OCI-LY7 (cell line): ENCODE measurements at regions not wholly inside any gene's neighbourhood (a gene's known extent, or its start where the extent isn't known, plus 50 kb on each side); places are given as distances from the start of the nearest gene placed in this dataset.
"Not testable (repeated sequence)": the region's sequence is repeated elsewhere in the genome, so short reads cannot be mapped to it uniquely, and the experiment has no call there.

Experiments
- BruUV-seq: library from RNA; stranded (reverse); fragments of 400-500 nt; replicated peaks from 2 replicates; lab custom pipeline; 2021; lab: Mats Ljungman, UMichigan
- CTCF ChIA-PET: fragments of 300-600 bp; sonication (Branson Sonifier 250); formaldehyde crosslinking; loops from one replicate; lab custom pipeline; 2022; ENCODE audit warnings: antibody characterized with exemption; ENCODE audit not compliant: unreplicated experiment; lab: Charles Lee
- POLR2A ChIA-PET: fragments of 300-600 bp; sonication (Branson Sonifier 250); formaldehyde crosslinking; loops from one replicate; lab custom pipeline; 2022; ENCODE audit warnings: antibody characterized with exemption; lab: Charles Lee
- DNase-seq: peaks from one replicate; pipeline ENCODE4 v3.0.0-alpha.2; 2015; ENCODE audit warnings: low spot score
- H2AFZ ChIP-seq: fragments of 200-600 bp; sonication (generic), shearing (Covaris generic); 2 replicates; pipeline ENCODE4 v1.6.1; 2014; ENCODE audit warnings: mild to moderate bottlenecking, antibody characterized with exemption, low read length, moderate library complexity
- H3K27ac ChIP-seq: fragments of 200-600 bp; sonication (generic); 2 replicates; pipeline ENCODE4 v1.5.1; 2014; ENCODE audit warnings: mixed run types, low read depth, mild to moderate bottlenecking, moderate library complexity, low read length, inconsistent platforms; ENCODE audit not compliant: poor library complexity, severe bottlenecking
- H3K36me3 ChIP-seq: fragments of 200-600 bp; sonication (generic); 2 replicates; pipeline ENCODE4 v1.6.1; 2014; ENCODE audit warnings: mild to moderate bottlenecking, antibody characterized with exemption, low read length, moderate library complexity, mixed read lengths; ENCODE audit not compliant: insufficient read depth
- H3K4me1 ChIP-seq: fragments of 200-600 bp; sonication (generic); 2 replicates; pipeline ENCODE4 v1.5.1; 2014; ENCODE audit warnings: mild to moderate bottlenecking, low read length; ENCODE audit not compliant: insufficient read depth, poor library complexity, severe bottlenecking
- H3K4me2 ChIP-seq: fragments of 200-600 bp; sonication (generic); 2 replicates; pipeline ENCODE4 v1.6.1; 2014; ENCODE audit warnings: mild to moderate bottlenecking, low read length
- H3K4me3 ChIP-seq: fragments of 200-600 bp; sonication (generic); 2 replicates; pipeline ENCODE4 v1.5.1; 2014; ENCODE audit warnings: mild to moderate bottlenecking, low read depth, low read length; ENCODE audit not compliant: poor library complexity, severe bottlenecking
- H3K79me2 ChIP-seq: fragments of 200-600 bp; sonication (generic); 2 replicates; pipeline ENCODE4 v1.6.1; 2016; ENCODE audit warnings: low read depth, mild to moderate bottlenecking, low read length, moderate library complexity, mixed read lengths; ENCODE audit not compliant: insufficient read depth
- H3K9me2 ChIP-seq: fragments of 200-600 bp; sonication (generic); 2 replicates; pipeline ENCODE4 v1.6.1; 2016; ENCODE audit warnings: mild to moderate bottlenecking, low read length, mixed read lengths; ENCODE audit not compliant: insufficient read depth
- H3K9me3 ChIP-seq: fragments of 200-600 bp; sonication (generic); 2 replicates; pipeline ENCODE4 v1.6.1; 2014; ENCODE audit warnings: mild to moderate bottlenecking, mixed run types, low read length, mixed read lengths
- H4K20me1 ChIP-seq: fragments of 200-600 bp; sonication (generic); 2 replicates; pipeline ENCODE4 v1.6.1; 2014; ENCODE audit warnings: mild to moderate bottlenecking, antibody characterized with exemption, low read length, moderate library complexity, mixed read lengths; ENCODE audit not compliant: insufficient read depth
- EZH2phosphoT487 ChIP-seq: fragments of 200-600 bp; sonication (generic); IDR thresholded peaks from 2 replicates; pipeline ENCODE4 v1.6.1; 2018; ENCODE audit warnings: low read depth, borderline replicate concordance, mild to moderate bottlenecking, mixed run types, antibody characterized with exemption, low read length, moderate library complexity, mixed read lengths
- intact Hi-C: fragments of 100-400 bp; cut with micrococcal nuclease; formaldehyde crosslinking; loops from one replicate; pipeline ENCODE4 v1.10.0; 2022; ENCODE audit not compliant: unreplicated experiment
- TF ChIP-seq, protein P1 (sequence below): fragments of 200-600 bp; sonication (generic); conservative IDR thresholded peaks from 2 replicates; pipeline ENCODE4 v1.5.1; 2014; ENCODE audit warnings: mild to moderate bottlenecking, antibody characterized with exemption, low read length, moderate library complexity, mixed read lengths

DNA sequence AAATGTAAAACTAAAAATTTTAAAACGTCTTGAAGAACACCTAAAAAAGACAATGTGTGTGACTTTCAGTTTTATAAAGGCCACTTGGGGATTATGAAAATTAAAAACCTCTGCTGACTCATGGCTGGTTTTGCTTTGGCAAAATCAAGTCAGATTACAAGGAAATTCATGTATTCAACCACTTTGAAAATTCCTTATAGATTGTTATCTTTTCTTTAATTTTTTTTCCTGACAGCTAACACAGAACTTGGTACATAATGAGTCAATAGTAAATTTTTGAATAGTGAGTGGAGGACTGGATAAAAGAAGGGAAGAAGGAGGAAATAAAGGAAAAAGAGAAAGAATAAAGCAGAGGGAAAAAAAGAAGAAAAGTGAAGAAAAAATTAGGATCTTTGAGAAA lies 1774.7 kb upstream of the ACO1 start:
- intact Hi-C loops, result loop anchor here (1.0 kb wide), 1 partner anchor 36 kb away; no protein-coding TSS in a partner anchor
- H3K27ac ChIP-seq, result no peak overlapping the region
- POLR2A ChIA-PET, result no interaction called here
- no peaks in the 10 kb centered on the region for H4K20me1 ChIP-seq
- H3K9me3 ChIP-seq, result no peaks in the 10 kb centered on the region
- TF ChIP-seq, protein P1, sequence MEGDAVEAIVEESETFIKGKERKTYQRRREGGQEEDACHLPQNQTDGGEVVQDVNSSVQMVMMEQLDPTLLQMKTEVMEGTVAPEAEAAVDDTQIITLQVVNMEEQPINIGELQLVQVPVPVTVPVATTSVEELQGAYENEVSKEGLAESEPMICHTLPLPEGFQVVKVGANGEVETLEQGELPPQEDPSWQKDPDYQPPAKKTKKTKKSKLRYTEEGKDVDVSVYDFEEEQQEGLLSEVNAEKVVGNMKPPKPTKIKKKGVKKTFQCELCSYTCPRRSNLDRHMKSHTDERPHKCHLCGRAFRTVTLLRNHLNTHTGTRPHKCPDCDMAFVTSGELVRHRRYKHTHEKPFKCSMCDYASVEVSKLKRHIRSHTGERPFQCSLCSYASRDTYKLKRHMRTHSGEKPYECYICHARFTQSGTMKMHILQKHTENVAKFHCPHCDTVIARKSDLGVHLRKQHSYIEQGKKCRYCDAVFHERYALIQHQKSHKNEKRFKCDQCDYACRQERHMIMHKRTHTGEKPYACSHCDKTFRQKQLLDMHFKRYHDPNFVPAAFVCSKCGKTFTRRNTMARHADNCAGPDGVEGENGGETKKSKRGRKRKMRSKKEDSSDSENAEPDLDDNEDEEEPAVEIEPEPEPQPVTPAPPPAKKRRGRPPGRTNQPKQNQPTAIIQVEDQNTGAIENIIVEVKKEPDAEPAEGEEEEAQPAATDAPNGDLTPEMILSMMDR, result no peak
- TF ChIP-seq EZH2phosphoT487, result no peak
- CTCF ChIA-PET, result no interaction called here
- H3K4me1 ChIP-seq, result no peaks in the 10 kb centered on the region
- H3K79me2 ChIP-seq, result no peaks in the 10 kb centered on the region
- no peaks in the 10 kb centered on the region for H3K36me3 ChIP-seq
- no peak overlapping the region for H3K4me2 ChIP-seq
- BruUV-seq, result no TSS peak
- H3K4me3 ChIP-seq, result no peak overlapping the region
- no peaks in the 10 kb centered on the region for H3K9me2 ChIP-seq
- no peak for DNase-seq
- H2AFZ ChIP-seq, result no peak overlapping the region

DNA sequence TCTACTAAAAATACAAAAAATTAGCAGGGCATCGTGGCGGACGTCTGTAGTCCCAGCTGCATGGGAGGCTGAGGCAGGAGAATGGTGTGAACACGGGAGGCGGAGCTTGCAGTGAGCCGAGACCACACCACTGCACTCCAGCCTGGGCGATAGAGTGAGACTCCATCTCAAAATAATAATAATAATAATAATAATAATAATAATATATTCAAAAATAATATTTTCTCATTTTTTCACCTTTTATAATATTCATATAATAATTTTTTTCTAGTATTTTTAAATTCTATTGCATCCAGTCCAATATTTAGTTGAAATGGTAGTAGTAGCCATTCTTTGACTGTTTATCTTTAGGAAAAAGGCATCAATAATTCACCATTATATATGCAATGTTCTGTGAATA lies 1767.7 kb upstream of the ACO1 start:
- H3K27ac ChIP-seq, H3K79me2 ChIP-seq, H3K9me3 ChIP-seq, H3K4me3 ChIP-seq, POLR2A ChIA-PET, H3K4me1 ChIP-seq, CTCF ChIA-PET, H3K9me2 ChIP-seq, BruUV-seq, H3K4me2 ChIP-seq, H3K36me3 ChIP-seq, H2AFZ ChIP-seq, H4K20me1 ChIP-seq, DNase-seq, intact Hi-C loops: not testable (repeated sequence)

- no peak overlapping the region for H3K27ac ChIP-seq
- BruUV-seq, result no TSS peak
- intact Hi-C loops, result no loop called here
- no peaks in the 10 kb centered on the region for H3K4me1 ChIP-seq
- ChIA-PET CTCF (no interaction called here), POLR2A (no interaction called here)
- no peak overlapping the region for H3K4me3 ChIP-seq
- no peak for TF ChIP-seq EZH2phosphoT487
- TF ChIP-seq, protein P1, result no peak
- DNase-seq, result no peak
- H3K4me2 ChIP-seq, result no peak overlapping the region
- H3K9me2 ChIP-seq, result no peaks in the 10 kb centered on the region
- no peaks in the 10 kb centered on the region for H3K79me2 ChIP-seq
- H2AFZ ChIP-seq, result no peak overlapping the region
- no peaks in the 10 kb centered on the region for H3K36me3 ChIP-seq
- H3K9me3 ChIP-seq, result no peaks in the 10 kb centered on the region
- no peaks in the 10 kb centered on the region for H4K20me1 ChIP-seq
Measured at GRCh38 chr9:30622561-30622960, 1761.9 kb upstream of the ACO1 start.
